Hippocampal formation (tissue), 2 donors: ENCODE measurements at regions not wholly inside any gene's neighbourhood (a gene's known extent, or its start where the extent isn't known, plus 50 kb on each side); places are given as distances from the start of the nearest gene placed in this dataset.

Experiments
- DNase-seq, 2 donors: peaks; one replicate each; lab custom pipeline; 2025; lab: John Stamatoyannopoulos, UW

DNA sequence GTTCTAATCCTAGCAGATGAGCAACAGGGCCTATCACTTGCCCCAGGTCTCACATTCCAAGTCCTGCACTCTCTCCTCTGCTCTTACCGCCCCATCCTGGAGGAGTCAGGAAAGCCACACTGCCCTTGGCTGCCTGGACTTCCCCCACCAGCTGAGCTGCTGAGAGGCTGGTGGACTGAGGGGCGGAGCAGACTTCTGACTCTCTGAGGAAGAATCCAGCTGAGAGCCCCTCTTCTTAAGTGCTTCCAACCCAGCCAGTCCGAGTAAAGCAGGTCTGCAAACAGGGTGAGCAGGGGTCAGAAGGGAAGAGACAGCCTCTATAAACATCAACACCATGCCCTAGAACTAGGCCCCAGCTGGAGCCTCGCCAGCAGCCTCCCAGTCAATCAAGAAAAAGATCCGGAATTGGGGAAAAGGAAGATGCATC is 92.4 kb upstream of the TMEM72 start:
- DNase-seq = no peak

GRCh38 chr10:44820094-44820493 is 91.0 kb upstream of the TMEM72 start:
- no peak for DNase-seq

- no peak for DNase-seq
Observed at GRCh38 chr10:44821290-44821689, 89.8 kb upstream of the TMEM72 start.

- DNase-seq = no peak
Observed at GRCh38 chr10:44822349-44822748, 88.8 kb upstream of the TMEM72 start.

DNA sequence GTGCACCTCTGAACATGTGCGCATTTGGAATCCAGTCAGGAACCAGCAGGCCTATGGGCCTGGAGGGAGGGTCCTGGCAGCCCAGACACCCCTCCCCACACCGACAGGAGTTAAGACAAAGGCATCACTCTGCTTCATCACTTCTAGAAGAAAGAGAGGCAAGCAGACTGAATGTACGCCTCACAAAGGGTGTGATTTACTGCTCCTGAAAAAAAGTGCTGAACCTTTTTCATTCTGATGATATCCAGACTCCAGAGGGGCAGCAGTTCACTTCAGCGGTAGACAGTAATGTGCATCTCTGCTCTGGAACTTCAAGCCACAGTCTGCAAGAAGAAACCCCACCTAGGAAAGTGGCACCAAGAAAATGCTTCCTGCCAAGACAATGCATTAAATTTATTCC is 88.2 kb upstream of the TMEM72 start:
- no peak for DNase-seq

GRCh38 chr10:44824607-44825006 is 86.5 kb upstream of the TMEM72 start:
- DNase-seq = no peak

DNA sequence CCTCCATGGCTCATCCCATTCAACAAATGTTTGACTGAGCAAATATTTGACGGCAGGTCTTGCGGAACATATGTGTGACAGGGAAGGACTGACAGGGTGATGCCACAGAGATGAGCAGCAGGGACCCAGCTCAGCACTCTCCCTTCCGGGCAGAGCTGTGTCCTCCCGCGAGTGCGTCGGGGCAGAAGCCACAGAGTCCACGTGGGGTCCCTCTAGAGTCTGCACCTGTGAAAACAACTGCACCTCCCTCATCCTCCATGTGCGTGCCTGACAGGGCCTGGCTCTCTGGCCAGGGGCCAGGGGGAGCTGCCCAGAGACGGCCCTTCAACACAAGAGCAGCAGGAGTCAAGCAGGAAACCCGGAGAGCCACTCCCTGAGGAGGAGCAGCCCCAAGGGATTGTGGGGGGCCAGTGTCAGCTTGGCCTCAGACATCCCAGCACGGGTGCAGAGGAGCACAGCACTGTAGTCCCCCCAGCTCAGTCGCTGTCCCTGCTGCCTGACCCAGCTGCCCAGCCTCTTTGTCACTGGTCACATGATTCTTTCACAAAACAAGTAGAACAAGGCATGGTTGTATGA is 83.6 kb upstream of the TMEM72 start:
- no peak for DNase-seq

DNA sequence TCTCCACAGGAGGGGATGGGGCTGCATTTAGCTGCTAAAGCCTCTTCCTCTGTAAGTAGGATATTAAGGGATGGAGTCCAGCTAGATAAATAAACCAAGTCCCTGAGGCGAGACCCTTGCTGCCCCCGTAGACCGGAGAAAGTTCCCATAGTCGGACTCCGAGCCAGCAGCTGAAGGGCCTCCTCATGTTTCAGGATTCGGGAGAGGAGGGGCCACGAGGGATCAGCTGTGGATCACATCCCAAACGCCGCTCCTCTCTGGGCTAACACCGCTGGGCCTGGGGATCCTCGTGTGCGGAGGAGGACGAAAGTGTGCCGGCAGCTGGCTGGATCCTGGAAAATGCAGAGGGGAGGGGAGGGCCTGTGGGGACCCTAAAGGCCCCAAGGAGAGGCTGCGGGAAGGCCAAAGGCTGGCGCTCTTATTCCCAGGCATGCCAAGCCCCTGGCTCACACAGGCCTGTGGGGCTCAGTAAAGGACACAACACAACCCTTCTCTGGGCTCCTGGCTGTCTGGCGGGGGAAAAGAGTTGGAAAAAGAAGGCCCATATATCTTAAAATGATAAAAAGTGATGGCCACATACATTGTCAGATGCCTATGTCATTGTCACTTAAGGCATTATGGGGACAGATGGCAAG is 82.5 kb upstream of the TMEM72 start:
- DNase-seq = no peak

- no peak for DNase-seq
Observed at GRCh38 chr10:44829426-44829825, 81.7 kb upstream of the TMEM72 start.

DNA sequence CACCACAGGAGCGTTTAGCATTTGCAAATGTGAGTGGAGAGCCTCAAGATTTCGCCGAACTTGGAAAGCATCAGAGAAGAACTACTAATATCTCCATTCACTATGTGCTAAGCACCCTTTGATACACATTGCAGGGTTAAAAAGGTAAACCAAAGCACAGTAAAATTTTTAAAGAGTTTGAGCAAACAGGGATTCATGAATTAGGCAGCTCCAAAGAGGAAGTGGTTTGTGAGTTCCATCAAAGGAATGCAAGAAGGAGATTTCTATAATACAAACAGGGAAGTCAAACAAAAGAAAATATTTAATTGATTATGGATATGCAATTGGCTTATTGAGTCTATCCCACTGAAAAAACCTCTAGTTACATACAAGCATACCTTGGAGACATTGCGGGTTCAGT is 81.1 kb upstream of the TMEM72 start:
- DNase-seq = no peak

- no peak for DNase-seq
Observed at GRCh38 chr10:44831581-44831980, 79.6 kb upstream of the TMEM72 start.

DNA sequence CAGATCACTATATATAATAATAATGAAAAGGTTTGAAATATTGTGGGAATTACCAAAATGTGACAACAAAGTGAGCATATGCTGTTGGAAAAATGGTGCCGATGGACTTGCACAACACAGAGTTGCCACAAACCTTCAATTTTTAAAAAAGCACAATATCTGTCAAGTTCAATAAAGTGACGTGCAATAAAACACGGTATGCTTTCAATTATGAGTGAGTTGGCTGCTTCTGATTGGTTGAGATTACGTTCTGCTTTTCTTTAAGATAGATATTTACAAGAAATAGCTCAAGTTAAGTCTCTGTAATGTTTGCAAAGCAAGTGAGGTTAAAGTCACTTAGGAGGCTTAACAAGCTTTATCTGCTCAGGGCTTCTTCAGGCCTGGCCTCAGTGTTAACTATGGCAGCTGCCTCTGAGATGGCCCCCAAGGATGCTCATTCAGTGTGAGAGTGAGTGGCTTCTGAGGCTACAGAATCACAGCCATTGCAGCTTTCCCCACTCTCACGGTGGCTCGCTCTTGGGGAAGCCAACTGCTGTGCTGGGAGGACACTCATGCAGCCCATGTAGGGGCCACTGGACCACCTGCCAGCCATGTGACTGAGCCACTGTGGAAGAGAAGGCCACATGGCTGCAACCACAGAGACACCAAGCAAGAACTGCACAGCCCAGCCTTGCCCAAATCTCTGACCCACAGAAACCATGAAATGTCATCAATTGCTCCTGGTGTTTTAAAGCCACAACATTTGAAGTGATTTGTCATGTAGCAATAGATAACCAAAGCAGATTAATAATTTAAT is 78.3 kb upstream of the TMEM72 start:
- DNase-seq = no peak

DNA sequence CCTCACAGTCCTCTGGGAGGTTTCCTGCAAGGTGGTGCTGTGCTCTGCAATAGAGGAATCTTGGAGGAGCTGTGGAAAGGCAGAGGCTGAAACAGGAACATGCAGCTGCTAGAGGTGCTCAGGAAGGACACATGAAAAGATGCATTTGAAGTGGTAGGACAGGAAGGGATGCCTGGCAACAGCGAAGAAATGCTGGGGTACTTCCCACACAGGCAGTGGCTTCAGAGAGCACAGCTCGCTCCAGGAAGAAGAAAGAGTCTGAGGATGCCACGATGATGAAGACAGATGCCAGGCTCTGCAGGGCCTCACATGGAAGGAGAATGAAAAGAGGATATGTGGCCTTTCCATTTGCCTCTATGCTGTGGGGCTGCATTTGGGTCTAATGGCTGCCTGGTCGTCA is 77.0 kb upstream of the TMEM72 start:
- no peak for DNase-seq

- no peak for DNase-seq
Observed at GRCh38 chr10:44835300-44835699, 75.8 kb upstream of the TMEM72 start.

DNA sequence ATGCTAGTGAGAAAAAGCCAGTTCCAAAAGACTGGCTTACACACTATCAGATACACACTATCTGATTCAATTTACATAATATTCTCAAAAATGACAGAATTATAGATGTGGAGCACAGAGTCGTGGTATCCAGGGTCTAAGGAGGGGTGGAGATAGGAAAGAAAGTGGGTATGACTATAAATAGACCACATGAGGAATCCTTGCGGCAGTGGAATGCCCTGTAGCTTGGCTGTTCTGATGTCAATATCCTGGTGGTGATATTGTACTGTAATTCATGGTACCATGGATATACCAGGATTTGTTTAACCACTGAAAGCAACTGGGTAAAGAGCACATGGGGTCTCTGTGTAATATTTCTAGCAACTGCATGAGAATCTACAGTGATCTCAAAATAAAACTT is 67.7 kb upstream of the TMEM72 start:
- no peak for DNase-seq

- no peak for DNase-seq
Observed at GRCh38 chr10:44845361-44846175, 65.6 kb upstream of the TMEM72 start.

GRCh38 chr10:44847110-44847509 is 64.0 kb upstream of the TMEM72 start:
- DNase-seq = no peak

GRCh38 chr10:44848211-44848610 is 62.9 kb upstream of the TMEM72 start:
- no peak for DNase-seq

DNA sequence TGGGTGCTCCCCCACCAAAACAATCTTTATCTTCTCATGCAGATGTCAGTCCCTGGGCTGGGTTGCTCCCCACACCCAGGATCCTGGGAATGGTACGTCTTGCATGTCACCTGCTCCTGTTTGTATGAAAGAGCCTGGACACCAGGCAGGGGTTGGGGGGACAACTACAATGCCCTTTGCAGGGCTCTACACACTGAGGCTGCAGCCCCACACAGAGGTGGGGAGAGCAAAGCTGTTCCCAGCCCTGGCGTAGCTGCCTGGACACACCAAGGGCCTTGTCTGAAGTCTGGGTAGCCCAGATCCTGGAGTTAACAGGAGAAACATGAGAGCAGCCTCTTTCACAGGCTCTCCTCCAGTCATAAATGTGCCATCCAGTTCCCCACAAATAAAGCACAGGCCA is 61.2 kb upstream of the TMEM72 start:
- no peak for DNase-seq

DNA sequence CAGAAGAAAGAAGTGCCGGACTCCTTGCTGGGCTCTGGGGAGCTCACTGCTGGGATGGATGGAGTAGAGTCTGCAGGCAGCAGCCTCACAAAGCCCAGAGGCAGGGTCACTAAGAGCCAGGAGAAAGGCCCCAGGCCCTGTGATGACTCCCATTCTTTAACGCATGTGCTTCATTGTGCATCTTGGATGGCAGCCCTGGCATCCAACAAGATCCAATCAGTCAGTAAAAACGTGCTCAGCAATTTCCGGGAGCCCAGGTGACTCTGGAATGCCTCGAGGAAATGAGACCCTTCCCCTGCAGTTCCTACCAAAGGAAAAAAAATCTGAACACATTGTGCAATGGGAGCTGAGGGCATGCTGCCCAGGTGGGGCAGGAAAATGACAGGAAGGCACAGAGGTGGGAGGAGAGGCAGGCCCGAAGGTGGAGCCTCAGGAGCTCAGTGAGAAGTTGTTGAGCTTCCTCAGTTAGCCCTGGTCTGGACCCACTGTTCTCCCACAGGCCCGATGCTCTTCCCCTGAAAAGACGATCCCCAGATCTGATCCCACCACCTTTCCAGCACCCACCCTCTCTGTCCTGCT is 60.7 kb upstream of the TMEM72 start:
- DNase-seq = no peak

DNA sequence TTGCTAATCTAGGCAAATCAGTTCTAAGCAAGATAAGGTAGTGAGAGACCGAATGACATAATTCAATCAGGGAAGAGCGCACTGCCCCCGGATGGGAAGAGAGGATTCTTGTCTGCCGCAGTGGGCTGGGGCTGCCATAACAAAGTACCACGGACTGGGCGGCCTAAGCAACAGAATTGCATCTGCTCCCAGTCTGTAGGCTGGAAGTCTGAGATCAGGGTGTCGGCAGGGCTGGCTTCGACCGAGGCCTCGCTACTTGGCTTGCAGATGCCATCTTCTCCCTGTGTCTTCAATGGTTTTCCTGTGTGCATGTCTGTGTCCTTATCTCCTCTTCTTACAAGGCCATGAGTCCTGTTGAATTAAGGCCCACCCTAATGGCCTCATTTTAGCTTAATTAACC is 59.7 kb upstream of the TMEM72 start:
- DNase-seq = no peak

GRCh38 chr10:44851881-44852280 is 59.3 kb upstream of the TMEM72 start:
- DNase-seq = no peak
